Stimulated activated CD8-positive, alpha-beta memory T cell treated with anti-CD3 and anti-CD28 coated beads, Interleukin-12 subunit alpha, Interleukin-12 subunit beta, amount 100 ng/mL, for 4 hours (primary cell): ENCODE measurements at regions not wholly inside any gene's neighbourhood (a gene's known extent, or its start where the extent isn't known, plus 50 kb on each side); places are given as distances from the start of the nearest gene placed in this dataset.
"Not testable (repeated sequence)": the region's sequence is repeated elsewhere in the genome, so short reads cannot be mapped to it uniquely, and the experiment has no call there.

ENCODE experiments used
- DNase-seq: peaks from one replicate; pipeline ENCODE4 v3.0.0-alpha.2; 2020; ENCODE audit warnings: low read depth

GRCh38 chr5:15384176-15384575 lies 115.8 kb upstream of the FBXL7 start:
- no peak for DNase-seq

- DNase-seq = no peak
Measured at GRCh38 chr5:15383469-15383868, 116.5 kb upstream of the FBXL7 start.

GRCh38 chr5:15383021-15383420 lies 117.0 kb upstream of the FBXL7 start:
- no peak for DNase-seq

- DNase-seq = no peak
Measured at GRCh38 chr5:15377573-15378340, 122.2 kb upstream of the FBXL7 start.

- DNase-seq = no peak
Measured at GRCh38 chr5:15376803-15377202, 123.2 kb upstream of the FBXL7 start.

GRCh38 chr5:15376088-15376487 lies 123.9 kb upstream of the FBXL7 start:
- DNase-seq = no peak

- DNase-seq = no peak
Measured at GRCh38 chr5:15375559-15375958, 124.4 kb upstream of the FBXL7 start.

- DNase-seq = no peak
Measured at GRCh38 chr5:15374886-15375285, 125.1 kb upstream of the FBXL7 start.

GRCh38 chr5:15373151-15373550 lies 126.8 kb upstream of the FBXL7 start:
- no peak for DNase-seq

GRCh38 chr5:15371184-15371583 lies 128.8 kb upstream of the FBXL7 start:
- DNase-seq = no peak

- no peak for DNase-seq
Measured at GRCh38 chr5:15368835-15369234, 131.1 kb upstream of the FBXL7 start.

GRCh38 chr5:15367489-15367888 lies 132.5 kb upstream of the FBXL7 start:
- no peak for DNase-seq

- DNase-seq = no peak
Measured at GRCh38 chr5:15366676-15367391, 133.1 kb upstream of the FBXL7 start.

GRCh38 chr5:15365070-15365469 lies 134.9 kb upstream of the FBXL7 start:
- no peak for DNase-seq

- DNase-seq = no peak
Measured at GRCh38 chr5:15363601-15364000, 136.4 kb upstream of the FBXL7 start.

GRCh38 chr5:15357092-15357453 lies 142.9 kb upstream of the FBXL7 start:
- not testable (repeated sequence) for DNase-seq

GRCh38 chr5:15356308-15357091 lies 143.5 kb upstream of the FBXL7 start:
- not testable (repeated sequence) for DNase-seq

- no peak for DNase-seq
Measured at GRCh38 chr5:15354021-15354420, 146.0 kb upstream of the FBXL7 start.

- no peak for DNase-seq
Measured at GRCh38 chr5:15353086-15353645, 146.8 kb upstream of the FBXL7 start.

- DNase-seq = no peak
Measured at GRCh38 chr5:15350614-15351013, 149.4 kb upstream of the FBXL7 start.

GRCh38 chr5:15346738-15347137 lies 153.2 kb upstream of the FBXL7 start:
- no peak for DNase-seq

- no peak for DNase-seq
Measured at GRCh38 chr5:15344954-15345353, 155.0 kb upstream of the FBXL7 start.

GRCh38 chr5:15338546-15338945 lies 161.4 kb upstream of the FBXL7 start:
- DNase-seq = no peak
